HG03354 (cell line): ENCODE measurements at regions not wholly inside any gene's neighbourhood (a gene's known extent, or its start where the extent isn't known, plus 50 kb on each side); places are given as distances from the start of the nearest gene placed in this dataset.
"Not testable (repeated sequence)": the region's sequence is repeated elsewhere in the genome, so short reads cannot be mapped to it uniquely, and the experiment has no call there.

Experiments used
- ATAC-seq: cut with Tn5 transposase; IDR thresholded peaks from one replicate; pipeline ENCODE4 v1.9.1; 2021; ENCODE audit warnings: mild to moderate bottlenecking; ENCODE audit not compliant: unreplicated experiment, poor library complexity, severe bottlenecking

DNA sequence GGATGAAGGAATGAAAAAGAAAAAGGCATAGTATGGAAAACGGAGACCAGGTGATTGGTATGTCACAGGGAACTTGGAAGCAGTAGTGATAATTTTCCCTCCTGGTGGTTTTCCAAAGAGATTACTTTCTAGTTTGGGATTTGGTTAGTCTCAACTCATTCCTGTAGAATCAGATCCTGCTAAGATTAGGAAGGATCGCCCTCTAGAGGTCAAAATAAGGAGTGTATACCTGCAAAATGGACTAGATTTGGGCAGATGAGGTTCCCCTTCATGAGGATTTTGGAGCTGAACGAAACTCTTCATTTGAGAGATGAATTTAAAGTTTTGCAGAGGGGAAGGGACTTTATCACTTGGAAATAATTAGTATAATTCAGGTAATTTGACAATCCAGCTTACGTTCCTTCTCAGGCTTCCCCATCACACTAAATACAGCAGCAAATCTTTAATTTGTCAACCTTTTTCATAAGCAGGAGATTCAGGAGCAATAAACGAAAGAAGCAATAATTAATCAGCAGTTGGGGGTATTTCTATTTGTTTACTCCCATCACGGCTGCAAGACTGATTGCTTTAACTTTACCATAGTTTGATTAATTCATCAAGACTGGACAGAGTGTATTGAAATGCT is 65.2 kb downstream of the CCDC195 start:
- ATAC-seq: peak; percentile 62

DNA sequence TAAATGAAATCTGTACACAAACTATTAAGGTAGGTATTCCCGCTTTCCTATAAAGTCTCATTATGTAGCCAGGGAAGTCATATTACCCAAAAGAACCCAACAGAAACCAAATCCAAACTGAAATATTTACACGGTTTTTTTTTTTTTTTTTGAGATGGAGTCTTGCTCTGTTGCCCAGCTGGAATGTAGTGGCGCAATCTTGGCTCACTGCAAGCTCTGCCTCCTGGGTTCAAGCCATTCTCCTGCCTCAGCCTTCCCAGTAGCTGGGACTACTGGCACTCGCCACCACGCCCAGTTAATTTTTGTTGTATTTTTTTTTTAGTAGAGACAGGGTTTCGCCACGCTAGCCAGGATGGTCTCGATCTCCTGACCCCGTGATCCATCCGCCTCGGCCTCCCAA is 62.5 kb upstream of the CUL3 start:
- ATAC-seq: not testable (repeated sequence)

DNA sequence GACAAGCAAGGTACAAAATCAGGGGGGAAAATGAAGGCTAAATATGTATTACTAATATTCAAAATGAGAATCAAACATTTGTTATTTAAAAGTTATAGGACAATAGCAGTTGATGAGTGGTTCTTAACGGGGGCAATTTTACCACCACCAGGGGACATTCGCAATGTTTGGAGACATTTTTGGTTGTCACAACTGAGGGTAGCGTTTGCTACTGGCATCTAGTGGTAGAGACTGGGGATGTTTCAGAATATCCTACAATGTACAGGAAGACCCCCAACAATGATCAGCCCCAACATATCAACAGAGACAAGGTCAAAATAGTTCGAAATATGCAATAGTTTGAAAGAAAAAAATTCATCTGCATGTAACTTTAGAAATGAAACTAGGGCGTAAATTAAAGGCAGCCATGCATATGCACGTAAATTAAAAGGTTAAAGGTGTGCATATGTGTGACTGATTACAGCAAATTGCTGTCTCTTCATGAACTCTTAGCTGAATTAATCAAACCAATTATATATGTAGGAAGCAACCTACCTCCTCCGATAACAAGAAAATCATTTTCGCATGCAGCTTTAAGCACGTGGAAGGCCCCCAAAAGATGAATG is 61.2 kb upstream of the CUL3 start:
- peak; percentile 87 for ATAC-seq

DNA sequence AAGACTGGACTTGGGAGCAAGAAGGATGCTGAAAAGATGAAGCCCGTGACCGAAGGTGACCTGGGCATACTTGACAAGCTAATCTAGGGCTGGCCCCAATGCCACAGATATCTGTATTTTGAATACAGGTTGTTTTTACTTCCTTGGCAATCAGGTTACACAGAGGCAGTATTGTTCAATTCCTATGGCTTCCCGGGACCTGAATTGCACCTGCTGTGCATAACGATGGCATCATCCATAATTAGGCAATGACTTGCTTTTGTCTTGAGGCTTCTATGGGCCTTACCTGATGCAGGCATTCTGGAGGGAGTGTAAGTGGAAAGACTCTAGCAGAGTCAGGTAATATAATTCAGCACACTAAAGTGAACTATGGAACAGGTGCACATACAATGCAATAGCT is 60.6 kb upstream of the CUL3 start:
- peak; percentile 38 for ATAC-seq

DNA sequence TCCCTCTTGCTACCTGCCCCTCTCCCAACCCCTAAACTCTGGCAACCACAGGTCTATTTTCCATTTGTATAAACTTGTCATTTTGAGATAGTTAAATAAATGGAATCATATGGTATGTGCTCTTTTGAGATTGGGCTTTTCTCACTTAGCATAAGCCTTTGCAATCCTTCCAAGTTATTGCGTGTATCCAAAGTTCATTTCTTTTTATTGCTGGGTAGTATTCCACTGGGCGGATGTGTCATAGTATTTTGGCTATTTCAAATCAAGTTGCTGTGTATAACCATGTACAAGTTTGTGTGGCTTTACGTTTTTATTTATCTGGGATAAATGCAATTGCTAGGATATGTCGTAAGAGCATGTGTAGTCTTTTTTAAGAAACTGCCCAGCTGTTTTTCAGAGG is 55.5 kb upstream of the CUL3 start:
- ATAC-seq: no peak

DNA sequence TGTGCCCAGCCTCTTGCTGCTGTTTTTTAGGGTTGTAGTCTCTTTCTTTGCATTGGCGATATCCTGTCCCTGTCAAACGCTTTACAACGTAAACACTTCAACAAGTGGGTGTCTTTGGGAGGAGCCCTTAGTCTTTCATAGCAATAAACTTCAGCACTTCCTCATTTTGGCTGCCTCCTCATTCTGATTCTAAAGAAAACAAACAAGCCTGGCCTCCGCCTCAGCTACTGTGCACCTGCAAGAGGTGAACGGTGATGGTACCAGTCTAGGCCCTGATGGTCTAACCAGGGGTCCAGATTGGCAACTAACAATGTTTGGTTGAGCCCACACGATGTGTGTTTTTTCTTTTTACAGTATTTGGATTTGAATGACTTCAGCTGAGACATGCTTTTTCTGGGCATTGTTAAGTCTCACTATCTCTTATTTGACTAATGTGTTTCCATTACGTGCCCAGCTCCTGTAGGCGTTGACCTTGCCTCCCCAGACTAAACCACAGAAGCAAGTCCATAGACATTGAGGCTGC is 53.2 kb upstream of the CUL3 start:
- peak; percentile 94 for ATAC-seq
